DND-41 (cell line): ENCODE measurements at regions not wholly inside any gene's neighbourhood (a gene's known extent, or its start where the extent isn't known, plus 50 kb on each side); places are given as distances from the start of the nearest gene placed in this dataset.
"Not testable (repeated sequence)": the region's sequence is repeated elsewhere in the genome, so short reads cannot be mapped to it uniquely, and the experiment has no call there.

Source experiments
- CTCF ChIP-seq: IDR thresholded peaks from 2 replicates; pipeline ENCODE4 v1.5.1; 2012; ENCODE audit warnings: borderline replicate concordance, low read length, moderate library complexity, mild to moderate bottlenecking; ENCODE audit not compliant: poor library complexity, severe bottlenecking; ENCODE audit errors: extremely low read depth
- EZH2 ChIP-seq: IDR thresholded peaks from 3 replicates; pipeline ENCODE4 v1.6.1; 2012; ENCODE audit warnings: borderline replicate concordance, low read depth, mild to moderate bottlenecking, moderate library complexity, low read length, inconsistent platforms; ENCODE audit not compliant: severe bottlenecking

GRCh38 chr15:24858183-24858582 lies 96.6 kb upstream of the SNRPN start:
- not testable (repeated sequence) for TF ChIP-seq EZH2, CTCF
